Neuronal stem cell (in vitro differentiated cells): ENCODE measurements at regions not wholly inside any gene's neighbourhood (a gene's known extent, or its start where the extent isn't known, plus 50 kb on each side); places are given as distances from the start of the nearest gene placed in this dataset.

Experiments
- DNase-seq: peaks from one replicate; pipeline ENCODE4 v3.0.0-alpha.2; 2013; ENCODE audit warnings: low spot score
- H2AFZ ChIP-seq: one replicate; pipeline ENCODE4 v1.6.1; 2013; ENCODE audit warnings: mild to moderate bottlenecking, low read length, inconsistent platforms
- H2AK5ac ChIP-seq: 2 replicates; pipeline ENCODE4 v1.6.1; 2013; ENCODE audit warnings: low read depth, mild to moderate bottlenecking, inconsistent platforms, low read length, moderate library complexity, mixed read lengths
- H2BK120ac ChIP-seq: 2 replicates; pipeline ENCODE4 v1.6.1; 2013; ENCODE audit warnings: low read depth, mild to moderate bottlenecking, inconsistent platforms, low read length, moderate library complexity, mixed read lengths
- H2BK12ac ChIP-seq: one replicate; pipeline ENCODE4 v1.6.1; 2013; ENCODE audit warnings: low read length, inconsistent platforms
- H2BK15ac ChIP-seq: 2 replicates; pipeline ENCODE4 v1.6.1; 2013; ENCODE audit warnings: mild to moderate bottlenecking, low read length, inconsistent platforms, mixed read lengths
- H2BK5ac ChIP-seq: one replicate; pipeline ENCODE4 v1.6.1; 2013; ENCODE audit warnings: inconsistent platforms, mild to moderate bottlenecking, low read length, moderate library complexity
- H3K14ac ChIP-seq: one replicate; pipeline ENCODE4 v1.6.1; 2013; ENCODE audit warnings: low read length, inconsistent platforms
- H3K18ac ChIP-seq: 2 replicates; pipeline ENCODE4 v1.6.1; 2013; ENCODE audit warnings: low read length, inconsistent platforms
- H3K23ac ChIP-seq: 2 replicates; pipeline ENCODE4 v1.6.1; 2013; ENCODE audit warnings: low read depth, mild to moderate bottlenecking, mixed read lengths, low read length, inconsistent platforms; ENCODE audit not compliant: poor library complexity
- H3K27ac ChIP-seq: replicated peaks from 3 replicates; pipeline ENCODE4 v1.5.1; 2013; ENCODE audit warnings: low read length, inconsistent platforms
- H3K27me3 ChIP-seq, 3 experiments: 2 replicates each; pipeline ENCODE4 v1.6.1; 2013; ENCODE audit warnings: low read length in 3 of 3, mild to moderate bottlenecking in 2 of 3, inconsistent platforms in 1 of 3, low read depth in 1 of 3, mixed read lengths in 1 of 3, moderate library complexity in 1 of 3; ENCODE audit not compliant: control insufficient read depth in 3 of 3, insufficient read depth in 3 of 3
- H3K36me3 ChIP-seq, 2 donors: replicated peaks in 1 of 2; 2 replicates each; pipeline ENCODE4 v1.6.1; 2013; ENCODE audit warnings: low read length in 2 of 2; ENCODE audit not compliant: control insufficient read depth in 2 of 2, insufficient read depth in 2 of 2
- H3K4ac ChIP-seq: 2 replicates; pipeline ENCODE4 v1.6.1; 2013; ENCODE audit warnings: inconsistent platforms, mild to moderate bottlenecking, low read length, moderate library complexity
- H3K4me1 ChIP-seq, 2 donors: 1 replicate in 1 of 2; 2 replicates in 1 of 2; pipeline ENCODE4 v1.6.1; 2013; ENCODE audit warnings: low read length in 2 of 2, low read depth in 1 of 2; ENCODE audit not compliant: control insufficient read depth in 2 of 2, insufficient read depth in 1 of 2
- H3K4me2 ChIP-seq: one replicate; pipeline ENCODE4 v1.6.1; 2013; ENCODE audit warnings: mild to moderate bottlenecking, low read length, inconsistent platforms; ENCODE audit not compliant: insufficient read depth, poor library complexity, severe bottlenecking
- H3K4me3 ChIP-seq, 2 donors: 2 replicates each; pipeline ENCODE4 v1.5.1; 2013; ENCODE audit warnings: low read length in 2 of 2, mild to moderate bottlenecking in 2 of 2, inconsistent platforms in 1 of 2, moderate library complexity in 1 of 2
- H3K79me1 ChIP-seq: one replicate; pipeline ENCODE4 v1.6.1; 2013; ENCODE audit warnings: low read depth, mild to moderate bottlenecking, inconsistent platforms, low read length, moderate library complexity
- H3K9ac ChIP-seq: one replicate; pipeline ENCODE4 v1.6.1; 2013; ENCODE audit warnings: mild to moderate bottlenecking, low read depth, low read length, inconsistent platforms; ENCODE audit not compliant: poor library complexity
- H3K9me3 ChIP-seq, 2 donors: replicated peaks in 1 of 2; 2 replicates each; pipeline versions ENCODE3 to v1.6.1; 2013; ENCODE audit warnings: low read length in 2 of 2, mild to moderate bottlenecking in 2 of 2, inconsistent platforms in 1 of 2, low read depth in 1 of 2, mixed read lengths in 1 of 2, moderate library complexity in 1 of 2; ENCODE audit not compliant: control insufficient read depth in 2 of 2, insufficient read depth in 1 of 2
- H4K8ac ChIP-seq: one replicate; pipeline ENCODE4 v1.6.1; 2013; ENCODE audit warnings: low read depth, mild to moderate bottlenecking, inconsistent platforms, low read length, moderate library complexity
- H4K91ac ChIP-seq: one replicate; pipeline ENCODE4 v1.6.1; 2013; ENCODE audit warnings: low read length, low read depth, mild to moderate bottlenecking, inconsistent platforms; ENCODE audit not compliant: poor library complexity
- WGBS, 2 donors: extraction: QIAGEN DNeasy Blood & Tissue Kit; methylation state at CpG; one replicate each; pipeline ENCODE4 v1.1.7; 2013; ENCODE audit warnings: missing lambda C conversion rate in 2 of 2, mixed read lengths in 1 of 2; ENCODE audit not compliant: insufficient read length in 2 of 2, insufficient replicate concordance in 1 of 2; ENCODE audit errors: extremely low coverage in 2 of 2; 5-methylcytosine and 5-hydroxymethylcytosine counted together

GRCh38 chr1:39144924-39145323 is 59.6 kb upstream of the MACF1 start:
- Histone ChIP-seq H3K9ac (no peak overlapping the region), H2BK12ac (no peak overlapping the region)
- WGBS, 2 donors, result no CpG with 5 or more reads among the region's 3 CpGs

DNA sequence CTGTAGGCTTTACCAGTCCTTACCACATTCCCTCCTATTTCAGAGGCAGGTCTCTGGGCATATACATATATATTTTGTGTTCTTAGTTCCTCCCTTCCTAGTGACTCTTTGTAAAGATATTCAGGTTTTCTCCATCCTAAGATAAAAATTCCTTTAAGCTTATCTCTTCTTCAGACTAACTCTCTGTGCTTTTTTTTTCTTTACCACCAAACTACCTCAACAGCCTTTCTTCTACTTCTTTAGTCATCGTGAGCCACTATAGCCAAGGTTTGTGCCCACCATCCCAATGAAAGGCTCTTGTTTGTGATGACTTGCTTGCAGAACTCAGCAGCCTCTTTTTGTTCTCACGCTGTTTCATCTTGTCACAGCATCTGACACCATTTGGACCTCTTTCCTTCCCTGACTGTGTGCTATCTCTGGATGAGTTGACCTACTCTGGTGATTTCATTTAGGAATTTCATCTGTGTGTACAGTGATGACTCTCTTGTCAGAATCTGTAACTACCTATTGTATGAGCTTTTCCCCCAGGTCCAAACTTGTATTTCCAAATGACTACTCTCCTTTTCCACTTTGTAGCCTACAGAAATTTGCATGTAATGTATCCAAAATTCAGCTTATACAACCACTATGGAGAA is 59.0 kb upstream of the MACF1 start:
- H3K79me1 ChIP-seq, result no peaks in the 10 kb centered on the region
- no peak overlapping the region for H2AFZ ChIP-seq
- no peak overlapping the region for H3K4me2 ChIP-seq
- no peak overlapping the region for H3K18ac ChIP-seq
- no peak overlapping the region for H2BK12ac ChIP-seq
- H2BK15ac ChIP-seq, result no peak overlapping the region
- no peak for DNase-seq
- no peaks in the 10 kb centered on the region for H3K27me3 ChIP-seq
- H3K4me3 ChIP-seq, result no peak overlapping the region
- no peak overlapping the region for H2BK120ac ChIP-seq
- H4K91ac ChIP-seq, result no peak overlapping the region
- H2BK5ac ChIP-seq, result no peak overlapping the region
- no peak overlapping the region for H3K14ac ChIP-seq
- no peak overlapping the region for H3K23ac ChIP-seq
- no peak overlapping the region for H3K9ac ChIP-seq
- H3K27ac ChIP-seq, result peak overlapping the region; percentile 18
- H3K4me1 ChIP-seq, result peaks cover 25 to 34% of the 10 kb centered on the region in 2 donors
- H3K36me3 ChIP-seq, result peaks cover 0 to 5% of the 10 kb centered on the region in 2 donors
- WGBS, 2 donors, result no CpG with 5 or more reads among the region's 2 CpGs
- no peak overlapping the region for H2AK5ac ChIP-seq
- no peaks in the 10 kb centered on the region for H3K9me3 ChIP-seq
- no peak overlapping the region for H4K8ac ChIP-seq
- no peak overlapping the region for H3K4ac ChIP-seq

More at GRCh38 chr1:39144924-39145323, 59.6 kb upstream of the MACF1 start:
- no peak overlapping the region for H3K4me3 ChIP-seq
- peaks cover 25 to 35% of the 10 kb centered on the region in 2 donors for H3K4me1 ChIP-seq
- no peak overlapping the region for H4K91ac ChIP-seq
- H2BK120ac ChIP-seq, result no peak overlapping the region
- H3K23ac ChIP-seq, result no peak overlapping the region
- H3K36me3 ChIP-seq, result peaks cover 0 to 5% of the 10 kb centered on the region in 2 donors
- no peak overlapping the region for H3K4me2 ChIP-seq
- H2AK5ac ChIP-seq, result no peak overlapping the region
- no peak overlapping the region for H2BK5ac ChIP-seq
- H3K79me1 ChIP-seq, result no peaks in the 10 kb centered on the region
- no peak overlapping the region for H2BK15ac ChIP-seq
- H3K27me3 ChIP-seq, result no peaks in the 10 kb centered on the region
- peak overlapping the region; percentile 59 for H3K27ac ChIP-seq
- H3K18ac ChIP-seq, result no peak overlapping the region
- no peak overlapping the region for H3K4ac ChIP-seq
- H3K9me3 ChIP-seq, result no peaks in the 10 kb centered on the region
- no peak overlapping the region for H4K8ac ChIP-seq
- no peak overlapping the region for H2AFZ ChIP-seq
- no peak overlapping the region for H3K14ac ChIP-seq
- DNase-seq, result no peak

GRCh38 chr1:39146681-39147080 is 57.8 kb upstream of the MACF1 start:
- Histone ChIP-seq H3K4me1 (peaks cover 17 to 31% of the 10 kb centered on the region in 2 donors), H3K18ac (no peak overlapping the region), H3K23ac (no peak overlapping the region)

GRCh38 chr1:39147099-39148025 is 57.1 kb upstream of the MACF1 start:
- 100% methylated on average over 1 of the region's 3 CpGs; no CpG with 5 or more reads in 1 of the 2 donors for WGBS, 2 donors
- Histone ChIP-seq H3K9ac (no peak overlapping the region), H3K27me3 (no peaks in the 10 kb centered on the region), H3K4me1 (peaks cover 10 to 29% of the 10 kb centered on the region in 2 donors), H2AFZ (no peak overlapping the region), H3K4ac (no peak overlapping the region), H2BK15ac (no peak overlapping the region), H3K4me2 (no peak overlapping the region), H3K36me3 (peaks cover 0 to 5% of the 10 kb centered on the region in 2 donors), H3K18ac (no peak overlapping the region), H3K27ac (no peak overlapping the region), H4K91ac (no peak overlapping the region), H2BK5ac (no peak overlapping the region), H3K23ac (no peak overlapping the region), H3K4me3 (no peak overlapping the region), H2AK5ac (no peak overlapping the region), H3K14ac (no peak overlapping the region), H3K79me1 (no peaks in the 10 kb centered on the region), H3K9me3 (no peaks in the 10 kb centered on the region), H2BK12ac (no peak overlapping the region), H4K8ac (no peak overlapping the region), H2BK120ac (no peak overlapping the region)
- DNase-seq, result no peak

More at GRCh38 chr1:39146681-39147080, 57.8 kb upstream of the MACF1 start:
- Histone ChIP-seq H3K9me3 (no peaks in the 10 kb centered on the region), H3K79me1 (no peaks in the 10 kb centered on the region), H2BK120ac (no peak overlapping the region), H3K36me3 (peaks cover 0 to 5% of the 10 kb centered on the region in 2 donors), H3K14ac (no peak overlapping the region), H4K91ac (no peak overlapping the region), H3K9ac (no peak overlapping the region), H3K4me3 (no peak overlapping the region), H3K4me2 (no peak overlapping the region), H3K4ac (no peak overlapping the region), H2AFZ (no peak overlapping the region), H3K27ac (no peak overlapping the region), H2BK12ac (no peak overlapping the region), H4K8ac (no peak overlapping the region), H2BK5ac (no peak overlapping the region), H2AK5ac (no peak overlapping the region), H2BK15ac (no peak overlapping the region), H3K27me3 (no peaks in the 10 kb centered on the region)
- DNase-seq, result no peak
